ENCODE measurements at regions not wholly inside any gene's neighbourhood (a gene's known extent, or its start where the extent isn't known, plus 50 kb on each side); places are given as distances from the start of the nearest gene placed in this dataset.

GRCh38 chr2:133740500-133740899 is 172.2 kb upstream of the NCKAP5 start:
- intact Hi-C loops (cut with micrococcal nuclease; ENCODE audit: unreplicated experiment): no loop called here
- Histone ChIP-seq H3K4me2 (ENCODE audit: low read length) (no peak overlapping the region), H3K9me3 (ENCODE audit: low read length) (no peaks in the 10 kb centered on the region), H3K79me2 (ENCODE audit: insufficient read depth, low read depth, low read length) (no peaks in the 10 kb centered on the region), H3K36me3 (ENCODE audit: insufficient read depth, low read length) (no peaks in the 10 kb centered on the region), H3K9me2 (ENCODE audit: insufficient read depth, low read length) (no peaks in the 10 kb centered on the region), H3K4me1 (ENCODE audit: insufficient read depth, low read length, poor library complexity, severe bottlenecking) (no peaks in the 10 kb centered on the region), H3K4me3 (ENCODE audit: low read depth, low read length, poor library complexity, severe bottlenecking) (no peak overlapping the region), H3K27ac (ENCODE audit: low read depth, low read length, poor library complexity, severe bottlenecking) (no peak overlapping the region), H4K20me1 (ENCODE audit: insufficient read depth, low read length) (no peaks in the 10 kb centered on the region), H2AFZ (ENCODE audit: low read length) (no peak overlapping the region)
- TF ChIP-seq CTCF (conservative IDR thresholded peaks at IDR 0.05; ENCODE audit: low read length) (no peak), EZH2phosphoT487 (IDR thresholded peaks at IDR 0.05; ENCODE audit: borderline replicate concordance, low read depth, low read length) (no peak)
- ChIA-PET POLR2A (no interaction called here), CTCF (ENCODE audit: unreplicated experiment) (no interaction called here)
- no TSS peak for BruUV-seq (replicated peaks)
- no peak for DNase-seq (ENCODE audit: low spot score)

GRCh38 chr2:133748007-133748700 is 179.9 kb upstream of the NCKAP5 start:
- CTCF ChIA-PET (ENCODE audit: unreplicated experiment): no interaction called here
- TF ChIP-seq EZH2phosphoT487 (IDR thresholded peaks at IDR 0.05; ENCODE audit: borderline replicate concordance, low read depth, low read length): no peak
- TF ChIP-seq CTCF (conservative IDR thresholded peaks at IDR 0.05; ENCODE audit: low read length): no peak

GRCh38 chr2:133753665-133754064 is 185.4 kb upstream of the NCKAP5 start:
- H4K20me1 ChIP-seq (ENCODE audit: insufficient read depth, low read length): no peaks in the 10 kb centered on the region
- H3K4me2 ChIP-seq (ENCODE audit: low read length): no peak overlapping the region
- BruUV-seq (replicated peaks): no TSS peak
- H3K36me3 ChIP-seq (ENCODE audit: insufficient read depth, low read length): no peaks in the 10 kb centered on the region
- ChIA-PET POLR2A (no interaction called here), CTCF (ENCODE audit: unreplicated experiment) (no interaction called here)
- intact Hi-C loops (cut with micrococcal nuclease; ENCODE audit: unreplicated experiment): no loop called here
- H2AFZ ChIP-seq (ENCODE audit: low read length): no peak overlapping the region
- H3K9me3 ChIP-seq (ENCODE audit: low read length): no peaks in the 10 kb centered on the region
- DNase-seq (ENCODE audit: low spot score): no peak
- no peaks in the 10 kb centered on the region for H3K4me1 ChIP-seq (ENCODE audit: insufficient read depth, low read length, poor library complexity, severe bottlenecking)
- no peaks in the 10 kb centered on the region for H3K9me2 ChIP-seq (ENCODE audit: insufficient read depth, low read length)
- H3K27ac ChIP-seq (ENCODE audit: low read depth, low read length, poor library complexity, severe bottlenecking): no peak overlapping the region
- H3K79me2 ChIP-seq (ENCODE audit: insufficient read depth, low read depth, low read length): no peaks in the 10 kb centered on the region
- no peak for TF ChIP-seq EZH2phosphoT487 (IDR thresholded peaks at IDR 0.05; ENCODE audit: borderline replicate concordance, low read depth, low read length)
- no peak for TF ChIP-seq CTCF (conservative IDR thresholded peaks at IDR 0.05; ENCODE audit: low read length)
- no peak overlapping the region for H3K4me3 ChIP-seq (ENCODE audit: low read depth, low read length, poor library complexity, severe bottlenecking)

More at GRCh38 chr2:133748007-133748700, 179.9 kb upstream of the NCKAP5 start:
- Histone ChIP-seq H3K4me3 (ENCODE audit: low read depth, low read length, poor library complexity, severe bottlenecking) (no peak overlapping the region), H2AFZ (ENCODE audit: low read length) (no peak overlapping the region), H3K27ac (ENCODE audit: low read depth, low read length, poor library complexity, severe bottlenecking) (no peak overlapping the region), H3K9me3 (ENCODE audit: low read length) (no peaks in the 10 kb centered on the region), H3K4me2 (ENCODE audit: low read length) (no peak overlapping the region), H3K4me1 (ENCODE audit: insufficient read depth, low read length, poor library complexity, severe bottlenecking) (no peaks in the 10 kb centered on the region), H3K9me2 (ENCODE audit: insufficient read depth, low read length) (no peaks in the 10 kb centered on the region), H3K79me2 (ENCODE audit: insufficient read depth, low read depth, low read length) (no peaks in the 10 kb centered on the region), H3K36me3 (ENCODE audit: insufficient read depth, low read length) (no peaks in the 10 kb centered on the region), H4K20me1 (ENCODE audit: insufficient read depth, low read length) (no peaks in the 10 kb centered on the region)
- BruUV-seq (replicated peaks): no TSS peak
- POLR2A ChIA-PET: no interaction called here
- intact Hi-C loops (cut with micrococcal nuclease; ENCODE audit: unreplicated experiment): no loop called here
- DNase-seq (ENCODE audit: low spot score): no peak
